Central memory CD8-positive, alpha-beta T cell (primary cell): ENCODE measurements at regions not wholly inside any gene's neighbourhood (a gene's known extent, or its start where the extent isn't known, plus 50 kb on each side); places are given as distances from the start of the nearest gene placed in this dataset.

ENCODE experiments used
- ATAC-seq: fragments of 150-1000 bp; cut with Tn5 transposase; replicated peaks from 2 replicates; pipeline ENCODE4 v1.10.0; 2022; ENCODE audit warnings: mild to moderate bottlenecking, moderate FRiP score, moderate number of reproducible peaks; ENCODE audit not compliant: poor library complexity, severe bottlenecking; ENCODE audit errors: extremely low read depth
- DNase-seq, 2 donors: peaks; one replicate each; pipeline ENCODE4 v3.0.0; 2021; ENCODE audit warnings: low spot score in 2 of 2
- H3K27ac Mint-ChIP-seq: one replicate; pipeline ENCODE4 v1.8.0; 2022; ENCODE audit warnings: low read depth, mild to moderate bottlenecking, moderate library complexity, mixed read lengths
- H3K27me3 Mint-ChIP-seq: one replicate; pipeline ENCODE4 v1.8.0; 2022; ENCODE audit warnings: mixed read lengths
- H3K36me3 Mint-ChIP-seq: one replicate; pipeline ENCODE4 v1.8.0; 2022; ENCODE audit warnings: mild to moderate bottlenecking, moderate library complexity, mixed read lengths; ENCODE audit not compliant: insufficient read depth
- H3K4me1 Mint-ChIP-seq: one replicate; pipeline ENCODE4 v1.8.0; 2022; ENCODE audit warnings: mixed read lengths
- H3K4me3 Mint-ChIP-seq: one replicate; pipeline ENCODE4 v1.8.0; 2022; ENCODE audit warnings: mild to moderate bottlenecking, moderate library complexity, mixed read lengths
- H3K9me3 Mint-ChIP-seq: one replicate; pipeline ENCODE4 v1.8.0; 2022; ENCODE audit warnings: mixed read lengths

- H3K27ac Mint-ChIP-seq, result no peak overlapping the region
Observed at GRCh38 chr6:92906385-92906784, 513.0 kb downstream of the EPHA7 start.

DNA sequence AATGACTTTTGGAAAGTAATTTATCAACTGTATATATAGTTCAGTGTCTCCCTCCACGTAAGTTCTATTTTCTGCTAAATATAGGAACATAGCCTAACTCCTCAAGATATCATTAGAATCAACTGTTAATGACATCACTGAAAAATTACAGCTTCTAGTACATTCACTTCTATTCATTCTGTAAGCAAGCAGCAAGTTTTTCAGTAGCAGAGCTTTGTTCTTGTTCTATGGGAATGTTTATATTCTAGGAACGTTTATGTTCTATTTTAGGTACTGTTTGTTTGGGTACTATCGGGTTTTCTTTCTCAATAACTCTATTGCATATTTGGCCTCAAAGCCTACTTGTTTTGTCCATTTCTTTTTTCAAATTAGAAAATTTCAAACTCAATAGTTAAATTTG, 525.6 kb downstream of the EPHA7 start:
- Mint-ChIP-seq H3K9me3 (peaks cover 6% of the 10 kb centered on the region), H3K27me3 (no peaks in the 10 kb centered on the region), H3K27ac (no peak overlapping the region), H3K36me3 (no peaks in the 10 kb centered on the region), H3K4me1 (no peaks in the 10 kb centered on the region), H3K4me3 (no peak overlapping the region)
- DNase-seq, result no peak
- ATAC-seq, result no peak

More at GRCh38 chr6:92906385-92906784, 513.0 kb downstream of the EPHA7 start:
- ATAC-seq, result no peak
- H3K4me1 Mint-ChIP-seq, result no peaks in the 10 kb centered on the region
- no peak overlapping the region for H3K4me3 Mint-ChIP-seq
- H3K9me3 Mint-ChIP-seq, result peaks cover 6% of the 10 kb centered on the region
- H3K36me3 Mint-ChIP-seq, result no peaks in the 10 kb centered on the region
- H3K27me3 Mint-ChIP-seq, result no peaks in the 10 kb centered on the region
- no peak for DNase-seq

DNA sequence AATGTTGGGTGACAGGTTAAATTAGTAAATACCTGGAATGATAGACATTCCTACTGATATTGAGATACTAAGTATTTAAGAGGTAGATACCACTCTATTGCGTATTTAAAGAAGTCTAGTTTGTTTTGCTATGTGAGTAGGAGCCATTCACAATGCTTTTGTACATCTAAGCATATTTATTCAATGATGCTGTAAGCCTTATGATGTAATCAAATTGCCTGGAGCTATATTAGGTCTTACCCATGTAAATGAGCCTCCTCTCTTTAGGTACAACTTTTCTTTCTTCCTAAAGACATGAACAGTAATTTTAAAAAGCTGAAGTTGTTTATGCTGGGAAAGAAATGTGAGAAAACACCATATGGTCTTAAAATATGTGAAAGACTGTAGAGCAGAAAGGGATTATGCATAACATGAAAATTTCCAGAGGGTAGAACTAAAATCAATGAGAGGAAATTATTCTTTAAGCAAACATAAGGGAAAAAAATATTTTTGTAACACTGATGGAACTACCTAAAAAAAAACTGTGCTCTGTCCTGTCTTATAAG, 526.7 kb downstream of the EPHA7 start:
- Mint-ChIP-seq H3K27ac (no peak overlapping the region), H3K27me3 (no peaks in the 10 kb centered on the region)
- no peak for ATAC-seq

GRCh38 chr6:92888316-92888715, 531.0 kb downstream of the EPHA7 start:
- ATAC-seq (no peak), DNase-seq (no peak)
- H3K27ac Mint-ChIP-seq, result no peak overlapping the region
- no peaks in the 10 kb centered on the region for H3K4me1 Mint-ChIP-seq
- H3K9me3 Mint-ChIP-seq, result peaks cover 18% of the 10 kb centered on the region
- H3K36me3 Mint-ChIP-seq, result no peaks in the 10 kb centered on the region
- no peaks in the 10 kb centered on the region for H3K27me3 Mint-ChIP-seq
- H3K4me3 Mint-ChIP-seq, result no peak overlapping the region

More for the DNA sequence above, 526.7 kb downstream of the EPHA7 start:
- no peaks in the 10 kb centered on the region for H3K36me3 Mint-ChIP-seq
- DNase-seq, result no peak
- H3K4me3 Mint-ChIP-seq, result no peak overlapping the region
- peaks cover 8% of the 10 kb centered on the region for H3K9me3 Mint-ChIP-seq
- no peaks in the 10 kb centered on the region for H3K4me1 Mint-ChIP-seq

GRCh38 chr6:92887871-92888270, 531.5 kb downstream of the EPHA7 start:
- no peaks in the 10 kb centered on the region for H3K36me3 Mint-ChIP-seq
- peaks cover 23% of the 10 kb centered on the region for H3K9me3 Mint-ChIP-seq

DNA sequence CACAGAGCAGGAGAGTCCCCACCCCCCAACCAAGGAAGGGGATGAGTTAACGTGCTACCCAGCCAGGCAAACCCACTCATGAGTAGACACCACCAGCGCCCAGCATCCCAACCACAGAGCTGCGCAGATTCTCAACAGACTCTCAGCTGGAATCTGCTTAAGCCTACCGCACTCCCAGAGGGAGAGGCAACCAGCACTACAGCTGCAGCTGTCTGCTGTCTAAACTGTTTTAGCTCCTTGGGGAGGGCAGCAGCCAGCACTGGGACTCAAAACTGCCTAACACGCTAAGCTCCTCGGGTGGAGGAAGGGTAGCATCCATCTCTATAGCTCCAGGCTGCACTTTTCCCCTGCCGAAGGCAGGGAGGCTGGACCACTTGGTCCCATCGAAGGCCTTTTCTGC, 539.8 kb downstream of the EPHA7 start:
- H3K27ac Mint-ChIP-seq, result no peak overlapping the region
- DNase-seq (no peak), ATAC-seq (no peak)
- no peaks in the 10 kb centered on the region for H3K4me1 Mint-ChIP-seq
- no peaks in the 10 kb centered on the region for H3K27me3 Mint-ChIP-seq
- no peaks in the 10 kb centered on the region for H3K36me3 Mint-ChIP-seq
- H3K4me3 Mint-ChIP-seq, result no peak overlapping the region
- peaks cover 32% of the 10 kb centered on the region for H3K9me3 Mint-ChIP-seq

More at GRCh38 chr6:92887871-92888270, 531.5 kb downstream of the EPHA7 start:
- H3K4me3 Mint-ChIP-seq, result no peak overlapping the region
- ATAC-seq (no peak), DNase-seq (no peak)
- H3K27ac Mint-ChIP-seq, result no peak overlapping the region
- no peaks in the 10 kb centered on the region for H3K27me3 Mint-ChIP-seq
- H3K4me1 Mint-ChIP-seq, result no peaks in the 10 kb centered on the region

- H3K27ac Mint-ChIP-seq, result no peak overlapping the region
- H3K4me3 Mint-ChIP-seq, result no peak overlapping the region
- no peaks in the 10 kb centered on the region for H3K4me1 Mint-ChIP-seq
- peaks cover 21% of the 10 kb centered on the region for H3K9me3 Mint-ChIP-seq
- no peaks in the 10 kb centered on the region for H3K36me3 Mint-ChIP-seq
- DNase-seq (no peak), ATAC-seq (no peak)
- H3K27me3 Mint-ChIP-seq, result no peaks in the 10 kb centered on the region
Observed at GRCh38 chr6:92864966-92865555, 554.3 kb downstream of the EPHA7 start.

DNA sequence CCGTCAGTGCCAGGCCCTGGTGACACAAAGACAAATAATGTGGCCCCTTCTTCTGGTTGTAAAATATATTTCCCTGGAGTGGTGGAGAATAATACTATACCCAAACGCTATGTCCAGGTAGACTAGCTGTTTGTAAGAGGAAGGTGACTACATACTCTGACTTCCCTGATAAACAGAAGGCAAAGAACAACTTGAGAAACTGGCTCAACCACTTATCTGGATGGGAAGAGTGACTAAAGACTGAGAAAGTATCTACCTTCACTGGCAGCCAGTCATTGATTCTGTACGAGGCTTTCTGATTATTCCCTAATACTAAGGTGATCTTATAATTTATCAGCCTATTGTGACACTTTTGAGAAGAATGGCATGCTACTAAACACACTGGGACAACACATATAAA, 569.7 kb downstream of the EPHA7 start:
- Mint-ChIP-seq H3K27ac (no peak overlapping the region), H3K27me3 (no peaks in the 10 kb centered on the region), H3K4me1 (no peaks in the 10 kb centered on the region), H3K36me3 (peaks cover 2% of the 10 kb centered on the region), H3K9me3 (peaks cover 31% of the 10 kb centered on the region), H3K4me3 (no peak overlapping the region)
- DNase-seq, result no peak
- ATAC-seq, result no peak

DNA sequence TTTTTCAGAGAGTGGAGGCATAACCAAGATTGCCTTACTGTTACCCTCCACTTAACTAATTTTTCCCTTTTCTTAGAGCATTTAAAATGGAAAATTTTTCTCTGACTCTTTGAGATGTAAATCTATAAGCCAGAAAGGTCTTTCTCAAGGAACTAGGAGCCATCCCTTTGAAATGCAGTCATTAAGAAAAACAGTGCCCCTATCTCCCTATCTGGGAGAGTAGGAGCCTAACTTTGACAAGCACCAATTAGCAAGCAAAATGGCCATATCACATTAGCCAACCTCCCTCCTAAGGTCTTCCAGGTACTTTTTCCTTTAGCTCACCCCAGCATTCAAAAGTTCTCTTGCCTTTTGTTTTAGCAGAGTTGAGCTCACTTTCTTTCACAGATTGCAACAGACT, 570.5 kb downstream of the EPHA7 start:
- peaks cover 2% of the 10 kb centered on the region for H3K36me3 Mint-ChIP-seq

DNA sequence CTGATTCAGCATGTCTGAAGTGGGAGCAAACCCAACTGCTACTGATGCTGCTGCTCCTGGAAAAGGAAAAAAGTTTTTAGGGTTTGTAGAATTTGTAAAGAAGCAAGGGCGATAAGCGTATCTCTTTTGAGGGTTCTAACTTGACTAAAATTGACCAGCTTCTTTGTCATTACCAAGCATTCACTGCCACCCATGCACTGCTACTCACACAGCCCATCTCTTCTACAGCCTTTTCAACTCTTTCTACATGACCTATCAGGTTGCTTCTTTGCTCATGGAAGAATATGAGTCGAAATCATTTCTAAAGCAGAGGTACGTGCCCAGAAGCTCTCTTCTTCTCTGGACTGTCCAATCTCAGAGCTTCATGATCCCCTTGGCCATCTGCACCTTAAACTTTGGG, 570.9 kb downstream of the EPHA7 start:
- Mint-ChIP-seq H3K27me3 (no peaks in the 10 kb centered on the region), H3K4me1 (no peaks in the 10 kb centered on the region), H3K4me3 (no peak overlapping the region), H3K36me3 (peaks cover 2% of the 10 kb centered on the region), H3K9me3 (peaks cover 33% of the 10 kb centered on the region), H3K27ac (no peak overlapping the region)
- DNase-seq (no peak), ATAC-seq (no peak)

More for the DNA sequence above, 570.5 kb downstream of the EPHA7 start:
- H3K4me1 Mint-ChIP-seq, result no peaks in the 10 kb centered on the region
- H3K9me3 Mint-ChIP-seq, result peaks cover 31% of the 10 kb centered on the region
- no peak overlapping the region for H3K4me3 Mint-ChIP-seq
- no peak for DNase-seq
- no peak for ATAC-seq
- H3K27ac Mint-ChIP-seq, result no peak overlapping the region
- no peaks in the 10 kb centered on the region for H3K27me3 Mint-ChIP-seq

DNA sequence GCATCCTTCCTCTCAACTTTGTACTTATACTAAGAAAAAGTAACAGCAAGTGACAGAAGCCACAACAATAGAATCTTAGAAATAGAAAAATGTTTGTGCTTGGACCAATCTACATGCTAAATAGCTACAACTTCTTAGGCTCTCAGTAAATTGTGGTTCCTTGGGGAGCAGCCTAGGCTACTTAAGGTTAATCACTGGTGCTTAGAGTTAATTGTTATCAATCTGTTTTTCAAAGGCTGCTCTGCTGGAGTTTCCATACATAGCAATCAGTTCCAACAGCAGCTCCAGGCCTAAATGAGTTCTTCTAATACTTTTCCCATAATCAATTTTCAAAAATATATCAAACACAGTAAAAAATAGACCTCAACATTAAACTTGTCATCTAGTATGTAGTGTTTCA, 571.4 kb downstream of the EPHA7 start:
- DNase-seq (no peak), ATAC-seq (no peak)
- no peaks in the 10 kb centered on the region for H3K4me1 Mint-ChIP-seq
- H3K36me3 Mint-ChIP-seq, result peaks cover 2% of the 10 kb centered on the region
- no peaks in the 10 kb centered on the region for H3K27me3 Mint-ChIP-seq
- H3K4me3 Mint-ChIP-seq, result no peak overlapping the region
- H3K27ac Mint-ChIP-seq, result no peak overlapping the region
- peaks cover 38% of the 10 kb centered on the region for H3K9me3 Mint-ChIP-seq

GRCh38 chr6:92840246-92840930, 579.0 kb downstream of the EPHA7 start:
- H3K27ac Mint-ChIP-seq, result no peak overlapping the region
- H3K9me3 Mint-ChIP-seq, result peaks cover 21% of the 10 kb centered on the region
- H3K4me3 Mint-ChIP-seq, result no peak overlapping the region
- DNase-seq (no peak), ATAC-seq (no peak)
- H3K36me3 Mint-ChIP-seq, result peaks cover 3% of the 10 kb centered on the region
- no peaks in the 10 kb centered on the region for H3K4me1 Mint-ChIP-seq
- H3K27me3 Mint-ChIP-seq, result no peaks in the 10 kb centered on the region

DNA sequence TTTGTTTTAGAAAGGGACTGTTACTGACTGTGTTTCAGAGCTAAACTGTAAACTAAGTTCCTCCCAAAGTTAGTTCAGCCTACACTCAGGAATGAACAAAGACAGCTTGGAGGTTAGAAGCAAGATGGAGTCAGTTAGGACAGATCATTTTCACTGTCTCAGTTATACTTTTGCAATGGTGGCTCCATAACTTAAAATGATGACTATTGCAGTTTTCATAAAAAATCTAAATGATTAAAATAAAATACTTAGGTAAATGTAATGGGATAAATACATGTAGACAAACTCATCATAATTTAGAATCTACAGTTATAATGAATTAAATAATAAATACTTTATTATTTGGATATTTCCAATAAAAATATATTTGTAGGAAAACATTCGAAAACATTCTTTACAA, 590.6 kb downstream of the EPHA7 start:
- H3K4me3 Mint-ChIP-seq, result no peak overlapping the region
- no peaks in the 10 kb centered on the region for H3K36me3 Mint-ChIP-seq
- H3K27me3 Mint-ChIP-seq, result no peaks in the 10 kb centered on the region
- ATAC-seq, result no peak
- H3K4me1 Mint-ChIP-seq, result no peaks in the 10 kb centered on the region
- no peak overlapping the region for H3K27ac Mint-ChIP-seq
- H3K9me3 Mint-ChIP-seq, result peaks cover 14% of the 10 kb centered on the region
- no peak for DNase-seq
